Left ventricle myocardium inferior (tissue), 1 donor: ENCODE measurements at regions not wholly inside any gene's neighbourhood (a gene's known extent, or its start where the extent isn't known, plus 50 kb on each side); places are given as distances from the start of the nearest gene placed in this dataset.

Source experiments
- DNase-seq: peaks from one replicate; pipeline ENCODE4 v3.0.0-alpha.2; 2020
- H3K27ac ChIP-seq: fragments of 200-600 bp; replicated peaks from 2 replicates; pipeline ENCODE4 v1.8.0; 2021
- H3K27me3 ChIP-seq: fragments of 200-600 bp; 2 replicates; pipeline ENCODE4 v1.8.0; 2021; ENCODE audit warnings: low read depth
- H3K36me3 ChIP-seq: fragments of 200-600 bp; 2 replicates; pipeline ENCODE4 v1.8.0; 2021
- H3K4me1 ChIP-seq: fragments of 200-600 bp; 2 replicates; pipeline ENCODE4 v1.8.0; 2021
- H3K4me3 ChIP-seq: fragments of 200-600 bp; 2 replicates; pipeline ENCODE4 v1.8.0; 2021; ENCODE audit warnings: mild to moderate bottlenecking, moderate library complexity
- H3K9me3 ChIP-seq: fragments of 200-600 bp; replicated peaks from 2 replicates; pipeline ENCODE4 v1.8.0; 2021
- intact Hi-C: fragments of 100-400 bp; cut with micrococcal nuclease; formaldehyde crosslinking; loops from one replicate; pipeline ENCODE4 v1.11.0; 2022
- TF ChIP-seq, protein P1 (sequence below): fragments of 200-600 bp; IDR thresholded peaks from 2 replicates; pipeline ENCODE4 v1.8.0; 2021; ENCODE audit warnings: antibody characterized with exemption, mild to moderate bottlenecking, borderline replicate concordance
- donor health status: DM: no; HTN: yes; CAD: no; lungs with severe emphysema.

DNA sequence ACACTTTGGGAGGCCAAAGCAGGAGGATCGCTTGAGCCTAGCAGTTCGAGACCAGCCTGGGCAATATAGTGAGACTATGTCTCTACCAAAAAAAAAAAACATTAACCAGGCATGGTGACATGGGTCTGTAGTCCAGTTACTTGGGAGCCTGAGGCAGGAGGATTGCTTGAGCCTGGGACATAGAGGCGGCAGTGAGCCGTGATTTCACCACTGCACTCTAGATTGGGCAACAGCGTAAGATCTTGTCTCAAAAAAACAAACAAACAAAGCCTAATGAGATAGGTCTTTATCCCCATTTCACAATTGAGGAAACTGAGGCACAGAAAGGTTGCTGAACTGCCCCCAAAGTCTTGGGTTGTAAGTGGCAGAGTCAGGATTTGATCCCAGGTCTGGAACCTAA, 70.5 kb upstream of the RAD23B start:
- H3K4me1 ChIP-seq: no peaks in the 10 kb centered on the region
- no peak for DNase-seq
- H3K36me3 ChIP-seq: no peaks in the 10 kb centered on the region
- H3K27ac ChIP-seq: no peak overlapping the region
- no peaks in the 10 kb centered on the region for H3K27me3 ChIP-seq
- H3K4me3 ChIP-seq: no peak overlapping the region
- H3K9me3 ChIP-seq: no peaks in the 10 kb centered on the region
- intact Hi-C loops: no loop called here
- TF ChIP-seq, protein P1, sequence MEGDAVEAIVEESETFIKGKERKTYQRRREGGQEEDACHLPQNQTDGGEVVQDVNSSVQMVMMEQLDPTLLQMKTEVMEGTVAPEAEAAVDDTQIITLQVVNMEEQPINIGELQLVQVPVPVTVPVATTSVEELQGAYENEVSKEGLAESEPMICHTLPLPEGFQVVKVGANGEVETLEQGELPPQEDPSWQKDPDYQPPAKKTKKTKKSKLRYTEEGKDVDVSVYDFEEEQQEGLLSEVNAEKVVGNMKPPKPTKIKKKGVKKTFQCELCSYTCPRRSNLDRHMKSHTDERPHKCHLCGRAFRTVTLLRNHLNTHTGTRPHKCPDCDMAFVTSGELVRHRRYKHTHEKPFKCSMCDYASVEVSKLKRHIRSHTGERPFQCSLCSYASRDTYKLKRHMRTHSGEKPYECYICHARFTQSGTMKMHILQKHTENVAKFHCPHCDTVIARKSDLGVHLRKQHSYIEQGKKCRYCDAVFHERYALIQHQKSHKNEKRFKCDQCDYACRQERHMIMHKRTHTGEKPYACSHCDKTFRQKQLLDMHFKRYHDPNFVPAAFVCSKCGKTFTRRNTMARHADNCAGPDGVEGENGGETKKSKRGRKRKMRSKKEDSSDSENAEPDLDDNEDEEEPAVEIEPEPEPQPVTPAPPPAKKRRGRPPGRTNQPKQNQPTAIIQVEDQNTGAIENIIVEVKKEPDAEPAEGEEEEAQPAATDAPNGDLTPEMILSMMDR: no peak

DNA sequence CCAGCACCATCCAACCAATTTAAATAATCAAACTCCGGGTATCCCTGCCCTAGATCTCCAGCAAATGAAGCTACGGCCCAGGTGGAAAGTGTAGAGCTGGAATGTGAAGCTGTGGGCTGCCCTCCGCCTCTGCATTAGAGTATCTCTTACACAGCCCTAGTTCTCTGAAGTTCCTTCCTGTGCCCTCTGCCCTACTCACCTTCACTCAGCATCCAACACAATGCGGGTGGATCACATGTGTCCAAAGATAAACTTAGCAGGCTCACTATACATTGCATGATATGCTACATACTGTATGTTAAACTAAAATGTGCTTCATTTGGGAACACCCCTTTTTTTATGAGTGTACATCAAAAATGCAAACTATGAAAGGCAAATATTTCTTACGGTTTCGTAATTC, 70.0 kb upstream of the RAD23B start:
- no peak overlapping the region for H3K4me3 ChIP-seq
- intact Hi-C loops: no loop called here
- no peaks in the 10 kb centered on the region for H3K9me3 ChIP-seq
- no peaks in the 10 kb centered on the region for H3K36me3 ChIP-seq
- TF ChIP-seq, protein P1: no peak
- no peaks in the 10 kb centered on the region for H3K4me1 ChIP-seq
- DNase-seq: no peak
- no peaks in the 10 kb centered on the region for H3K27me3 ChIP-seq
- no peak overlapping the region for H3K27ac ChIP-seq

DNA sequence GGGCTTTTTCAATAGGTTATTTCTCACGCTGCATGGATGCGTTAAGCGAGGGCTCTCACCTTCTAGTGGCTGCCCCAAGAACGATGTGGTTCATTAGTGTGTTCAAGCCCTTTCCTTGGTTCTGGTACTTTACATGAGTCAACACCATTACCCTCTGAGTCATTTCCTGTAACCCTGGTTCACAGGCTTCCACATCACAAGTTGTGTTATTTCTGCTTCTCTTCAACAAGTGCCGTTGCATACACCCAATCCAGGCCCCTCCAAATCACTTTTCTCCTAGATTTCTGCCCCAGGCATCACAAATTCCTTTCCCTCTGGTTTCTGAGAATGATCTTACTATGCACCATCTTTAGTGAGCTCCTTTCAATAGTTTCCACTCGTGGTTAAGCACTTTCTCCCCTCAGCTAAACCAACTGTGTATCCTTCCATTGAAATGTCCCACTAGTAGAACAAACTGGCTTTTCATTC, 69.5 kb upstream of the RAD23B start:
- TF ChIP-seq, protein P1: no peak
- Histone ChIP-seq H3K9me3 (no peaks in the 10 kb centered on the region), H3K27ac (no peak overlapping the region), H3K27me3 (no peaks in the 10 kb centered on the region), H3K4me1 (no peaks in the 10 kb centered on the region), H3K36me3 (no peaks in the 10 kb centered on the region), H3K4me3 (no peak overlapping the region)
- DNase-seq: no peak
- intact Hi-C loops: no loop called here

DNA sequence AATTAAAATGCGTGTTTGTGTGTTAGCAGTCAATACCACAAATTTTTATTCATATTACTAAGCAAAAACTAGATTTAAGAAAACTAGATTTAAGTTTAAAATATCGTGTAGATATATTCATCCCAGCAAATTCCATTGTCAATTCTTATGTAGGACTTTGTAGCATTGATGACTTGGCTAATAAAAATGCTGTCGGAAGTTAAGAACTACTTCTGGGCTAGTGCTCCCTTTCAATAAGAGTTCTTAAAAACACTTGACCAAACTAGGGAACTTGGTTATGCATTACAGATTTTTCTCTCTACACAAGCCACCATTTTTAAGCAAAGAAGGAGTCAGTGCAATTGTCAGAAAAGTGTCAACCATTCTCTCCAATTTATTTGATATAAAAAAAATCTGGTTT, 68.7 kb upstream of the RAD23B start:
- DNase-seq: no peak
- no peak overlapping the region for H3K27ac ChIP-seq
- no peak overlapping the region for H3K4me3 ChIP-seq
- H3K27me3 ChIP-seq: no peaks in the 10 kb centered on the region
- H3K36me3 ChIP-seq: no peaks in the 10 kb centered on the region
- no peaks in the 10 kb centered on the region for H3K9me3 ChIP-seq
- no peaks in the 10 kb centered on the region for H3K4me1 ChIP-seq
- intact Hi-C loops: no loop called here
- TF ChIP-seq, protein P1: no peak

DNA sequence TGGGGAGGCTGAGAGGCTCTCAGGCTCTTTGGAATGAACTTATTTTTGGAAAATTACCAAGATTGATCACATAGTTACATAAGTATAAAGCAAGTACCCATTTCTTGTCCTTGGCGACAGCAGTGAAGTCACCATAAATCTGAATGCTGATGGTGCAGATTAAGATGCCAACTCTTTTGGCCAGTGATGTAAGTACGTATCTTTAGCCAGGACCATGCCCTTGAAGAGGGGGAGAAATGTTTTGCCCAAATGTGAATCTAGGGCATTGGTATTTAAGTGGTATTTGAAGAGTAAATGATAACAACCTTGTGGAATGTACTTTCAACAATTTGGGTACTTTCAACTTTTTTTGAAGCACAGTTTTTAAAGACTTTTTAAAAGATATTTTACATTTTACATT, 68.2 kb upstream of the RAD23B start:
- Histone ChIP-seq H3K36me3 (no peaks in the 10 kb centered on the region), H3K9me3 (no peaks in the 10 kb centered on the region), H3K4me3 (no peak overlapping the region), H3K27me3 (no peaks in the 10 kb centered on the region), H3K4me1 (no peaks in the 10 kb centered on the region), H3K27ac (no peak overlapping the region)
- DNase-seq: no peak
- TF ChIP-seq, protein P1: no peak
- intact Hi-C loops: no loop called here

DNA sequence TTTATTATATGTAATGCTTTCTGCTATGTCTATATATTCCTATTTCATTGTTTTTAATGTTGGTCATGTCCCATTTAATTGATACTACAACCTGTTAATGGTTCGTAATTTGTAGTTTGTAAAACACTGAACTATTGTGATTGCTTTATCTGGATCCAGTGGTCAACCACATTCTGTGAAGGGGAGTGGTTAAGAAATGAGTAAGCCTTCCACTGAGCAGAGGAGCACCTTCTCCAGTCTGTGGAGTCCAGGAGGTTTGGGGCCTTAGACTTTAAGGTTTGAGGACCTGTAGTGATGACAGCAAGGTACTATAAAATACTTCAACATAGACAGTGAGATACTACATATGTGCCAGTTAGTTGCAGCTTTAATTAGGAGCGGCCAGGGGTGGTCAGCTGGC, 67.7 kb upstream of the RAD23B start:
- TF ChIP-seq, protein P1: no peak
- no peak overlapping the region for H3K4me3 ChIP-seq
- H3K9me3 ChIP-seq: no peaks in the 10 kb centered on the region
- H3K27ac ChIP-seq: no peak overlapping the region
- intact Hi-C loops: no loop called here
- H3K4me1 ChIP-seq: no peaks in the 10 kb centered on the region
- DNase-seq: no peak
- no peaks in the 10 kb centered on the region for H3K36me3 ChIP-seq
- no peaks in the 10 kb centered on the region for H3K27me3 ChIP-seq
